ENCODE measurements at regions not wholly inside any gene's neighbourhood (a gene's known extent, or its start where the extent isn't known, plus 50 kb on each side); places are given as distances from the start of the nearest gene placed in this dataset.
A peak's percentile ranks its signal among the peaks of the same experiment; 100 is the strongest.

DNA sequence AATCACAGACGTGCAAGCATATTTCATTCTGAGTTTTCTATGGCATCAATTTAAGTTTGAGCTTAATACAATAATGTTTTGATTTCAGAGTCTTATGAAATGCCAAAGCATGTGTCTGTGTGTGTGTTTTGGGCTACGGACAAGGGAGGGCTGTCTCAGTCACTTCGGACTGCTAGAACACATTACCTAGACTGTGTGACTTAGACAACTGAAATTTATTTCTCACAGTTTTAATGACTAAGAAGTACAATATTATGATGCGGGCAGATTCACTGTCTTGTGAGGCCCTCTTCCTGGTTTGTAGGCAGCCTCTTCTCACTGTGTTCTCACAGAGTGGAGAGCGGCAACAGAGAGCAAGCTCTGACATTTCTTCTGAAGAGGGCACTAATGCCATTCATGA, 1202.0 kb downstream of the EFNB2 start:
- no peak for DNase-seq

GRCh38 chr13:105329359-105329758, 1206.1 kb downstream of the EFNB2 start:
- DNase-seq, result no peak

- DNase-seq, result no peak
These were observed 1207.2 kb downstream of the EFNB2 start for GRCh38 chr13:105328212-105328611.

GRCh38 chr13:105327581-105328126, 1207.8 kb downstream of the EFNB2 start:
- DNase-seq, result no peak

- DNase-seq, result no peak
These were observed 1215.6 kb downstream of the EFNB2 start for GRCh38 chr13:105319875-105320274.

- no peak for DNase-seq
These were observed 1218.7 kb downstream of the EFNB2 start for GRCh38 chr13:105316731-105317130.

- no peak for DNase-seq
These were observed 1222.6 kb downstream of the EFNB2 start for GRCh38 chr13:105312906-105313305.

DNA sequence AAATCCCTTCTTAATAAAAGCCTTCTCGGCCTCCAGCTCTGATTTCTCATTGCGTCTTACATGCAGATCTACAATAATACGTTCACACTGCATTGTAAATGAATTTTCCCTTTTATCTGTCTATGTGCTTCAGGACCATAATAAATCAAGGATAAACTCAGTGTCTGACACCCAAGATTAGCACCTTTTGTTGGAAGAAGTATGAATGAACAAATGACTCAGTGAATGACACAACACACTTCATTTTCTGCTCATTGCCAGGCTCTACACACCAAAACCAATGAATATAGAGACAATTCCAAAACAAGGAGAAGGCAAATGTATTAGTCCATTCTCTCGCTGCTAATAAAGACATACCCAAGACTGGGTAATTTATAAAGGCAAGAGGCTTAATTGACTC, 1224.4 kb downstream of the EFNB2 start:
- no peak for DNase-seq

- no peak for DNase-seq
These were observed 1227.7 kb downstream of the EFNB2 start for GRCh38 chr13:105307776-105308175.

GRCh38 chr13:105297839-105298238, 1237.6 kb downstream of the EFNB2 start:
- DNase-seq, result no peak

DNA sequence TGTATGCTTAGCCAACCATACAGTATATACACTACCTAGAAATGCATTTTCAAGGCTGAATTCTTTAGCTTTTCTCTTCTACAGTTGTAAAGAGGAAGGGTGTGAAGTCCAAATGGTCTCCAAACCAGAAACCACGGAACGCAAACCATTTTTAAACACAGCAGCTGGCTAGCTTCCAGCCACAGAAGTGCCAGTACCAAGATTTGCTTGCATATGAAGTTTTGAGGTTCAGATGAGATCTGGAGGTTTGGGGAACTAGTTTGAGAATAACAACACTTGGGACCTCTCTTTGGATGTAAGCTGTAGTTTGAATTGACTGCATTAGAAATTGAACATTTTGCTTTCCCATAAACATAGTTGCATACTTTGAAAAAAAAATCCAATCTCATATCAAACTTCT, 1243.5 kb downstream of the EFNB2 start:
- no peak for DNase-seq

DNA sequence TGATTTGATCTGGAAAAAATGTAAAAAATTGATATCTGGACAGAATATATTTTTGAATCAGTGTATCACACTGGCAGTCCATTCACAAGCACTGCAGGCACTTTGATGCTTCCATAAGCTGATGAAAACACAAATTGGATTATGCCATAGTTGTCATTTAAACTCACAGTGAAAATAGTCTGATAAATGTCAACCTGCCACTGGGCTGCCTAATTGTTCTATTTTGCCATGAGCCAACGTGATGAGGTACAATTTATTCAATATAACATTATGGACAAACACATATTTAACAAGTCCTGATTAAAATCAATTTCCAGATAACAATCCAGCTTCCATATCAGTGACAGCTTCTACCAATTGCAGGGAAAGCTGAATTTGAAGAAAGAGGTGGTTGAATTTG, 1244.9 kb downstream of the EFNB2 start:
- DNase-seq, result no peak

- no peak for DNase-seq
These were observed 1249.9 kb downstream of the EFNB2 start for GRCh38 chr13:105285526-105285925.

DNA sequence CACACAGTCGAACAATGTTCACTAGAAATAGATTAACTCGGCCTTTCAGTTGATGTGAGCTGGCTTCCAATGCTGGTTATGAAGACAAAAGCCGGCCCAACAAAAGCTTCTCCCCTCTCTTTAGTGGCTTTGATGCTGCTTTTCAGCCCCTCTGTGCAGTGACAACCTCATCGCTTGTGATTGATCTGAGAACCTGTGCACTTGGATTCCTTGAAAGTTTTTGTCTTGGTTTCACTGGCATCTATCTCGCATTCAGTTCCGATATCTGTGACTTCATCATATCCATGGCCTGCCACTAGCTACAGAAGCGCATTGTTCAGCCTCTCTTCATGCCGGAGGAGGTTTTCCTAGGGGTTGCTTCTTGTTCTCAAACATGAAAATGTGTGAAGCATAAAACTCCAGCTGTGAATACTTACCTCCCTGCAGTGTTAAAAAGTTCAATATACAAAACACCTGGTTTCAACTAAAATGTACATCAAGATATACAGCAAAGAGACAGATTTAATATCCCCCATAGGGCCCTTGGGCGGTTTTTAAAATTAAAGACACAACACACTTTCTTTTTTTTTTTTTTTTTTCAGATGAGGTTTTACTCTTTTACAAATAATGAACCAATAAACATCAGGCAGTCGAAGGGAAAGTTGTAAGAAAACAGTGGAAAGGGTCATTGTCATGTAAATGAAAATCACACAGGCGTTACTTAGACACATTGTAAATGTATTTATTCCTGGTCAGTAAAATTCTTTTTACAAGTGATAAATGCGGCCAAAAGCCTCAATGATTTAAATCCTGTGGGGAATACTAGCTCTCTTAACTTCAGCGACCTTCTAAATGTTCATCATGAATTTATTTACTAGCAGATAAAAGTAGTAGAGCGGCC, 1252.8 kb downstream of the EFNB2 start:
- no peak for DNase-seq

- no peak for DNase-seq
These were observed 1256.5 kb downstream of the EFNB2 start for GRCh38 chr13:105278943-105279381.

DNA sequence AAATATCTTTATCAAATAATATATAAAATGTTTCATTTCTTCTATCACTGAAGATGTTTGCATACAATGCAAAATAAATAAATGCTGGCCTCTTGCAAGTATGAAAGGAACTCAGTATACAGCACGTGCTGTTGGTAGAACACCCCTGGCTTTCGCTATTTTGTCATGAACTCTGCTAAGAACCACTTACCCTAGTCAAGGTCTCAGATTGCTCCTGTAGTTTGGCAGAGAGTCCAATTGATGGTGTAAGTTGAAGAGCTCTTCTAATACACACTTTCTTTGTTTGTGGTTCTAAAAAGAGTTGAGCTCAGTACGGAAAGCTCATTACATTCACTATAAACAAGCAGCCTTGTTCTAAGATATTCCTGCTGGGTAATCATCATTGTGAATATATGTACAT, 1258.9 kb downstream of the EFNB2 start:
- no peak for DNase-seq

DNA sequence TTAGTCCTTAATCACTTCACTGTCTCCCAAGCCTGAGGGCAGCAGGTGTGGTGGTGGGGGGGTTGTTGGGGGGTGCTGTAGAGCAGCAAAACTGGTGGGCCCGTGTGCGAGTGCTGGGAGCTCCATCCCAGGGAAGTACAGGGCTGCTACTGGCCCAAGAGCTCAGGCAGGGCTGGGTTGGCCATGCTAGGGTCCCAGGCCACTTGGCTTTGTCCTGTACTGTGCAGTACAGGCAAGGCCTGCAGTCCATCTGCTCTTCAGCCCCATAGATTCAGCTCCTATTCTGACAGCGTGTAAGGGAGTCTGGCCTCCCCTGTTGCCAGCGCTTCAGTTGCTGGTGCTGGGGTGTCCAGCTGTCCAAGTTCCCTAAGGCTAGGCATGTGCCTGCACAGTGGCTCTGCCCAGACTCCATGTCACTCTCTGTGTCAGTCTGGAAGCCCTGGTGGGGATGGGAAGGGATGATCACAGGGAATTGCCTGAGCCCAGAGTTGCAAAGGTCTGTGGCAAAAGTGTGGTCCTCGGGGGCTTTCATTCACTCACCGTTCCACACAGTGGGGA, 1261.7 kb downstream of the EFNB2 start:
- DNase-seq, result no peak

GRCh38 chr13:105272660-105273631, 1262.5 kb downstream of the EFNB2 start:
- peak; percentile 60 for DNase-seq

- no peak for DNase-seq
These were observed 1268.8 kb downstream of the EFNB2 start for GRCh38 chr13:105266615-105267014.

GRCh38 chr13:105262579-105262978, 1272.9 kb downstream of the EFNB2 start:
- no peak for DNase-seq

DNA sequence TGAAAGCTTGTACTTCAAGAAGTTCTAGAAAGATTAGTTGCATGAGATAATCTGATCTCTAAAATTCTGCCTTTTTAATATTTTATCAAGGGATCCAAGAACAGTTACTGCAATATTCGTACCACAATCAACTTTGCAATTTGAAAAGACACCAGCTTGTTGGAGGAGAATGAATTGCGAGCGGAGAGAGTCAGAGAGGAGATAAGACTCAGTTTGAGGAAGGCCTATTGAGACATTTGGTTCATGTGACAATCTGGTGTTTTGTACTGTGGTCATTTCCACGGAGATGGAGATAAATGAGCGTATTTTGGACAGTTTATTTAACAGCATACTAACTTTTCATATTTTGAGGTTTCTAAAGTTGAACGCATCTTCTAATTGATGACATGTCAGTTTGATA, 1276.0 kb downstream of the EFNB2 start:
- no peak for DNase-seq

DNA sequence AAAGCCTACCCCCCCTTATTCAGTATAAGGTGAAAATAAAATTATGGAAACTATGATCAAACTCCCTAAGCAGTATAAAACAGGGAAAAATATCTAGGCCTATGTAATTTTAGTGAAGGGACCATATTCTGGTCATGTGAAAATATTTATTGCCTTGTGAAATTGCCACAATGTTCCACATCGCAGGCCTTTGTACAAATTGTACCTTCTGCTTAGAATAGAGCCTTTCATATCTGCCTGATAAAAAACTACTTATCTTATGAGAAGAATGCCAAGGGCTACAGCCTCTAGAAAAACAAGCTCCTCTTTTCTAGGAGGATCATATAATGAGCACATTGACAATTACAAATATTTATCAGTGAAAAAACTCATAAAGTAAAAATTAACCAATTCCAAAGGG, 1280.0 kb downstream of the EFNB2 start:
- no peak for DNase-seq

DNA sequence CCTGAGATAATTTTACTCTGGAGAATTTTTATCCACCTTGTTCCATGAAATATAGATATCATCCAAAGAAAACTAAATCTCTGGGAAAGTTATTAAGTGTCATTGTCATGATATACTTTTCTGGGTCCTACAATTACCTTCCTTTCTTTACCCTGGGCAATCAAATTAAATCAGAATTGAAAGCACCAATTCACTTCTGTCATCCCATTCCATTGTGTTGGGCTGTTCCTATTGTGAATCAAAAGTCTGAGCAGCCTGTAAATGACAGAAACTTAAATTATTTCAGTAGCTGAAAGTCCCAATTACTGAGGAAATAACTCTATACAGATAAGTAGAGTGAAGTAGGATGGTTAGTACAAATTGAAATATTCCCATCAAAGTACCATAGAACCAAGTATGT, 1284.2 kb downstream of the EFNB2 start:
- DNase-seq, result no peak
